Astrocyte (in vitro differentiated cells and primary cell): ENCODE measurements at regions not wholly inside any gene's neighbourhood (a gene's known extent, or its start where the extent isn't known, plus 50 kb on each side); places are given as distances from the start of the nearest gene placed in this dataset.

Experiments
- EZH2 ChIP-seq: IDR thresholded peaks from 2 replicates; pipeline ENCODE4 v1.6.1; 2012; ENCODE audit warnings: mild to moderate bottlenecking, low read length, inconsistent platforms; ENCODE audit not compliant: insufficient read depth
- TF ChIP-seq, protein P1 (sequence below): IDR thresholded peaks from 2 replicates; pipeline ENCODE4 v1.5.1; 2011; ENCODE audit warnings: low read depth, mild to moderate bottlenecking, inconsistent platforms, low read length, moderate library complexity; ENCODE audit not compliant: insufficient read depth

DNA sequence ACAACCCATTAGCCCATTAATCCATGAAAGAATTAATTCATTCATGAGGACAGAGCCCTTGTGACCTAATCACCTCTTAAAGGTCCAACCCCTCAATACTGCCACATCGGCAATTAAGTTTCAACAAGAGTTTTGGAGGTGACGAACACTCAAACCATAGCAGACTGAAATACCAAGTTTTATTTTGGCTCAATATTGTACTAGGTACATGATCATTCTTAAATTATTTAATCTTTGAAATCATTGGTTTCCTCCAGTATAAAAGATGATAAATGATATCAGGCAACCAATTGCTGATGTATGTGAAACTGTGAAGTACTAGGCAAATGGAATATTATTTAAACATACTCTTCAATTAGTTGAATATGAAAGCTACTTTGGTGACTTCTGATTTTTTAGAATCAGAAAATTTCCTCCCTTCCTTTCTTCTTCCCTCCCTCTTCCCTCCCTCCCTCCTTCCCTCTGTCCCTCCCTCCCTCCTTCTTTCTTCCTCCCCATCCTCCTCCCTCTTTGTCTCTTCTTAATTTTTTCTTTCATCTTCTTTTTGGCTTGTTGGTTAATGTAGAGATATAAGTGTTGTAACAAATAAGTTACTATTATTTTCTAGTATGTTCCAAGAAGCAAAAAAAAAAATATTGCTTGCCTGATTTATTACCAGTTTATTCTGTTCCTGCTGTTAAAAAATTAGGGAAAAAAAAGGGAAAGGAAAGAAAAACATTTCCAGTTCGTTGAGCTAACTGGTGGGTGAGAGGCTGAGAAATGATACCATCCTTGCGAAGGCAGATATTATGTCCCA is 233.9 kb upstream of the ZNF217 start:
- no peak for TF ChIP-seq EZH2
- TF ChIP-seq, protein P1, sequence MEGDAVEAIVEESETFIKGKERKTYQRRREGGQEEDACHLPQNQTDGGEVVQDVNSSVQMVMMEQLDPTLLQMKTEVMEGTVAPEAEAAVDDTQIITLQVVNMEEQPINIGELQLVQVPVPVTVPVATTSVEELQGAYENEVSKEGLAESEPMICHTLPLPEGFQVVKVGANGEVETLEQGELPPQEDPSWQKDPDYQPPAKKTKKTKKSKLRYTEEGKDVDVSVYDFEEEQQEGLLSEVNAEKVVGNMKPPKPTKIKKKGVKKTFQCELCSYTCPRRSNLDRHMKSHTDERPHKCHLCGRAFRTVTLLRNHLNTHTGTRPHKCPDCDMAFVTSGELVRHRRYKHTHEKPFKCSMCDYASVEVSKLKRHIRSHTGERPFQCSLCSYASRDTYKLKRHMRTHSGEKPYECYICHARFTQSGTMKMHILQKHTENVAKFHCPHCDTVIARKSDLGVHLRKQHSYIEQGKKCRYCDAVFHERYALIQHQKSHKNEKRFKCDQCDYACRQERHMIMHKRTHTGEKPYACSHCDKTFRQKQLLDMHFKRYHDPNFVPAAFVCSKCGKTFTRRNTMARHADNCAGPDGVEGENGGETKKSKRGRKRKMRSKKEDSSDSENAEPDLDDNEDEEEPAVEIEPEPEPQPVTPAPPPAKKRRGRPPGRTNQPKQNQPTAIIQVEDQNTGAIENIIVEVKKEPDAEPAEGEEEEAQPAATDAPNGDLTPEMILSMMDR = no peak
